ENCODE measurements at regions not wholly inside any gene's neighbourhood (a gene's known extent, or its start where the extent isn't known, plus 50 kb on each side); places are given as distances from the start of the nearest gene placed in this dataset.

DNA sequence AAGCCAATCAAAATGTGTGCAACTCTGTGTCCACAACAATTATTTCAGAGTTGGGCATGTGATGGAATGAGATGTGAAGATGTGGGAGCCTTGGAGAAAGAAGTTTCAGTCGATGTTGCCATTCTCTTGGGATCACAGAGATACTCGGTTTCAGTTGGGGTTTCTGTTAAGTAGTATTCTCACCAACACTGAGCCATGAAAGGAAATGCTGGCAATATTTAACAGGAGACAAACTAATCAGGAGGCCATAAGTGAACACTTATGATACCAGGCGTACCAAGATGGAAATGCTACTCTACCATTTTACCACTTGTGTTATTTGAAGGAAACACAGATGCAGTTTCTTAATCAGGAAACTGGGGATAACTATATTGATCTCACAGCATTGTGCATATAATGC, 53.3 kb upstream of the NUDT7 start:
- DNase-seq (ENCODE audit: extremely low spot score) = no peak
- POLR2A ChIA-PET = no interaction called here
- CTCF ChIA-PET = interaction anchor here (1.2 to 2.1 kb wide), 2 partner anchors 303 to 334 kb away, joined by 5 to 6 read pairs; no protein-coding TSS in a partner anchor
- TF ChIP-seq, protein P1, sequence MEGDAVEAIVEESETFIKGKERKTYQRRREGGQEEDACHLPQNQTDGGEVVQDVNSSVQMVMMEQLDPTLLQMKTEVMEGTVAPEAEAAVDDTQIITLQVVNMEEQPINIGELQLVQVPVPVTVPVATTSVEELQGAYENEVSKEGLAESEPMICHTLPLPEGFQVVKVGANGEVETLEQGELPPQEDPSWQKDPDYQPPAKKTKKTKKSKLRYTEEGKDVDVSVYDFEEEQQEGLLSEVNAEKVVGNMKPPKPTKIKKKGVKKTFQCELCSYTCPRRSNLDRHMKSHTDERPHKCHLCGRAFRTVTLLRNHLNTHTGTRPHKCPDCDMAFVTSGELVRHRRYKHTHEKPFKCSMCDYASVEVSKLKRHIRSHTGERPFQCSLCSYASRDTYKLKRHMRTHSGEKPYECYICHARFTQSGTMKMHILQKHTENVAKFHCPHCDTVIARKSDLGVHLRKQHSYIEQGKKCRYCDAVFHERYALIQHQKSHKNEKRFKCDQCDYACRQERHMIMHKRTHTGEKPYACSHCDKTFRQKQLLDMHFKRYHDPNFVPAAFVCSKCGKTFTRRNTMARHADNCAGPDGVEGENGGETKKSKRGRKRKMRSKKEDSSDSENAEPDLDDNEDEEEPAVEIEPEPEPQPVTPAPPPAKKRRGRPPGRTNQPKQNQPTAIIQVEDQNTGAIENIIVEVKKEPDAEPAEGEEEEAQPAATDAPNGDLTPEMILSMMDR (IDR thresholded peaks at IDR 0.05; ENCODE audit: control extremely low read depth, extremely low read depth, low read depth, missing control alignments) = no peak
